ENCODE measurements at regions not wholly inside any gene's neighbourhood (a gene's known extent, or its start where the extent isn't known, plus 50 kb on each side); places are given as distances from the start of the nearest gene placed in this dataset.

GRCh38 chr7:118802726-118803125 is 578.2 kb downstream of the ANKRD7 start:
- Histone ChIP-seq H3K9me3 (peaks cover 0 to 7% of the 10 kb centered on the region in 2 donors), H3K4me3 (no peak overlapping the region), H3K36me3 (no peaks in the 10 kb centered on the region), H3K27me3 (no peaks in the 10 kb centered on the region), H3K4me1 (no peaks in the 10 kb centered on the region), H3K27ac (no peak overlapping the region)
- TF ChIP-seq CTCF (IDR thresholded peaks at IDR 0.05): no peak
- DNase-seq: no peak
- intact Hi-C loops (cut with DNase I): no loop called here
- ATAC-seq: no peak

GRCh38 chr7:118826246-118826645 is 601.7 kb downstream of the ANKRD7 start:
- H3K36me3 ChIP-seq: no peaks in the 10 kb centered on the region
- no peak for TF ChIP-seq CTCF (IDR thresholded peaks at IDR 0.05)
- intact Hi-C loops (cut with DNase I): no loop called here
- no peaks in the 10 kb centered on the region for H3K27me3 ChIP-seq
- no peak overlapping the region for H3K4me3 ChIP-seq
- peak in 1 of 4 donors; percentile 4 for DNase-seq
- peaks cover 0 to 2% of the 10 kb centered on the region in 2 donors for H3K9me3 ChIP-seq
- no peak overlapping the region for H3K27ac ChIP-seq
- no peak for ATAC-seq
- H3K4me1 ChIP-seq: no peaks in the 10 kb centered on the region

- no peak for DNase-seq
- no peak for TF ChIP-seq CTCF (IDR thresholded peaks at IDR 0.05)
These were observed 612.4 kb downstream of the ANKRD7 start for GRCh38 chr7:118836933-118837332.

GRCh38 chr7:118839515-118839914 is 615.0 kb downstream of the ANKRD7 start:
- Histone ChIP-seq H3K27me3 (no peaks in the 10 kb centered on the region), H3K27ac (no peak overlapping the region), H3K4me1 (no peaks in the 10 kb centered on the region), H3K36me3 (no peaks in the 10 kb centered on the region), H3K9me3 (no peaks in the 10 kb centered on the region), H3K4me3 (no peak overlapping the region)
- ATAC-seq (no peak), DNase-seq (no peak)
- intact Hi-C loops (cut with DNase I): no loop called here
- no peak for TF ChIP-seq CTCF (IDR thresholded peaks at IDR 0.05)

More at GRCh38 chr7:118836933-118837332, 612.4 kb downstream of the ANKRD7 start:
- intact Hi-C loops (cut with DNase I): no loop called here
- ATAC-seq: no peak
- no peaks in the 10 kb centered on the region for H3K4me1 ChIP-seq
- H3K27me3 ChIP-seq: no peaks in the 10 kb centered on the region
- no peak overlapping the region for H3K27ac ChIP-seq
- peaks cover 0 to 9% of the 10 kb centered on the region in 2 donors for H3K9me3 ChIP-seq
- H3K4me3 ChIP-seq: no peak overlapping the region
- no peaks in the 10 kb centered on the region for H3K36me3 ChIP-seq

GRCh38 chr7:118843456-118843855 is 619.0 kb downstream of the ANKRD7 start:
- H3K27ac ChIP-seq: no peak overlapping the region
- ATAC-seq (no peak), DNase-seq (no peak)
- no peaks in the 10 kb centered on the region for H3K4me1 ChIP-seq
- H3K9me3 ChIP-seq: no peaks in the 10 kb centered on the region
- intact Hi-C loops (cut with DNase I): no loop called here
- no peak for TF ChIP-seq CTCF (IDR thresholded peaks at IDR 0.05)
- no peaks in the 10 kb centered on the region for H3K27me3 ChIP-seq
- H3K36me3 ChIP-seq: no peaks in the 10 kb centered on the region
- no peak overlapping the region for H3K4me3 ChIP-seq
